HCT116 (cell line): ENCODE measurements at regions not wholly inside any gene's neighbourhood (a gene's known extent, or its start where the extent isn't known, plus 50 kb on each side); places are given as distances from the start of the nearest gene placed in this dataset.

ENCODE experiments used
- CEBPB ChIP-seq: IDR thresholded peaks from 2 replicates; pipeline ENCODE4 v1.6.1; 2012; ENCODE audit warnings: low read depth
- EGR1 ChIP-seq: IDR thresholded peaks from 2 replicates; pipeline ENCODE4 v1.6.1; 2012; ENCODE audit warnings: low read depth
- ELF1 ChIP-seq: IDR thresholded peaks from 2 replicates; pipeline ENCODE4 v1.6.1; 2012; ENCODE audit warnings: low read depth, borderline replicate concordance
- EZH2 ChIP-seq: fragments of 200-600 bp; sonication (generic); IDR thresholded peaks from 2 replicates; pipeline ENCODE4 v1.6.1; 2017; ENCODE audit warnings: antibody characterized with exemption, mixed run types
- POLR2A ChIP-seq: IDR thresholded peaks from 2 replicates; pipeline ENCODE4 v1.7.0; 2011; ENCODE audit warnings: borderline replicate concordance; ENCODE audit not compliant: insufficient read depth, insufficient read length; ENCODE audit errors: extremely low read depth
- POLR2AphosphoS5 ChIP-seq: IDR thresholded peaks from 2 replicates; pipeline ENCODE4 v1.6.1; 2011; ENCODE audit warnings: mild to moderate bottlenecking, low read depth, low read length, moderate library complexity
- RAD21 ChIP-seq: IDR thresholded peaks from 2 replicates; pipeline ENCODE4 v1.6.1; 2012; ENCODE audit warnings: low read depth, mild to moderate bottlenecking
- SIN3A ChIP-seq: IDR thresholded peaks from 2 replicates; pipeline ENCODE4 v1.6.1; 2012; ENCODE audit warnings: low read depth
- YY1 ChIP-seq: IDR thresholded peaks from 2 replicates; pipeline ENCODE4 v1.6.1; 2011; ENCODE audit warnings: low read length, low read depth, moderate library complexity, mild to moderate bottlenecking; ENCODE audit not compliant: insufficient replicate concordance; ENCODE audit errors: extremely low read depth
- ZFX ChIP-seq: fragments of 450-650 bp; IDR thresholded peaks from 2 replicates; pipeline ENCODE4 v1.6.1; 2017
- TF ChIP-seq, protein P1 (sequence below), 3 experiments: fragments of 200-600 bp in 1 of 3; sonication (generic) in 1 of 3; IDR thresholded peaks in 2 of 3; conservative IDR thresholded peaks in 1 of 3; 2 replicates each; pipeline ENCODE4 v1.5.1; 2012 to 2017; ENCODE audit warnings: low read depth in 2 of 3, low read length in 2 of 3, antibody characterized with exemption in 1 of 3, borderline replicate concordance in 1 of 3, control low read depth in 1 of 3, mild to moderate bottlenecking in 1 of 3, mixed read lengths in 1 of 3, mixed run types in 1 of 3, moderate library complexity in 1 of 3; ENCODE audit not compliant: insufficient read depth in 1 of 3
- TF ChIP-seq, protein P2 (sequence below): IDR thresholded peaks from 2 replicates; pipeline ENCODE4 v1.6.1; 2012; ENCODE audit warnings: low read depth

DNA sequence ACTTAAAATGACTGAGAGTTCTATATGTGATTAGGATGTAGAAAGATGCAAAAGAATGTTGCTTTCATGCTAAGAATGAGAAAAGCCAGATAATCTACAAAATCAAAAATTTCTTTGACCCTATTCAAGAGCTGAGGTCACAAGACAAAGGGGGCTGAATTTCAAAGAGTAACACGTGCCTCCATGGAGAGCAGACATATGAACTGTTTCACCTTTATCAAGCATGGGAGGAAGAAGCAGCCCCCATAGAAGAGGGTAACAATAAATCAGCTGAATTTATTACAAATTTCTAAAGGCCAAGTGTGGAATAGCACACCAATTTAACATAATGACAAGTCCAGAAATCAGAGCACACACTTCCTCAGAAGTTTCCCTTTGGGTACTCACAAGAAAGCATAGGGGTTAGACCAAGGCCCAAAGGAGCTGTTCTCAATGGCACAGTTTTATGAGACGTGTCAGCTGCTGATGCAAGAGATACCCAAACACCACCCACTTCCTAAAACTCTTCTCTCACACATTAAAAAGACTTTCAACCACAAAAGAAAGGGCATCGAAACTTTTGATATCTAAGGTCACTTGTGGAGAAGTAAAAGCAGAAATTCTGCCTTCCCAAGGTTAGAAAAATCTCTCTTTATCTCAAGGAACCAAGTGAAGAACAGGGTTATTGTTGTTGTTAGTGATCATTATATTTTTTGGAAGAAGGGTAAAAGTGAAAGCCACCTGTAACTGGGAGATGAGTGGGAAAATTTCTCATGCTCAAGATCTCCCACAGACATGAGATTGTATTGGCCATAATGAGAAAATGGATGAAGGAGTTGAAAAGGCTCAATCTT lies 950.1 kb downstream of the TRIB2 start:
- TF ChIP-seq POLR2A = no peak
- TF ChIP-seq, protein P1, sequence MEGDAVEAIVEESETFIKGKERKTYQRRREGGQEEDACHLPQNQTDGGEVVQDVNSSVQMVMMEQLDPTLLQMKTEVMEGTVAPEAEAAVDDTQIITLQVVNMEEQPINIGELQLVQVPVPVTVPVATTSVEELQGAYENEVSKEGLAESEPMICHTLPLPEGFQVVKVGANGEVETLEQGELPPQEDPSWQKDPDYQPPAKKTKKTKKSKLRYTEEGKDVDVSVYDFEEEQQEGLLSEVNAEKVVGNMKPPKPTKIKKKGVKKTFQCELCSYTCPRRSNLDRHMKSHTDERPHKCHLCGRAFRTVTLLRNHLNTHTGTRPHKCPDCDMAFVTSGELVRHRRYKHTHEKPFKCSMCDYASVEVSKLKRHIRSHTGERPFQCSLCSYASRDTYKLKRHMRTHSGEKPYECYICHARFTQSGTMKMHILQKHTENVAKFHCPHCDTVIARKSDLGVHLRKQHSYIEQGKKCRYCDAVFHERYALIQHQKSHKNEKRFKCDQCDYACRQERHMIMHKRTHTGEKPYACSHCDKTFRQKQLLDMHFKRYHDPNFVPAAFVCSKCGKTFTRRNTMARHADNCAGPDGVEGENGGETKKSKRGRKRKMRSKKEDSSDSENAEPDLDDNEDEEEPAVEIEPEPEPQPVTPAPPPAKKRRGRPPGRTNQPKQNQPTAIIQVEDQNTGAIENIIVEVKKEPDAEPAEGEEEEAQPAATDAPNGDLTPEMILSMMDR (IDR thresholded peaks at IDR 0.05 in 2 of 3, conservative IDR thresholded peaks at IDR 0.05 in 1 of 3; ENCODE audit: borderline replicate concordance in 1 of 3, insufficient read depth in 1 of 3, low read depth in 2 of 3, low read length in 2 of 3) = no peak
- TF ChIP-seq EZH2 = no peak
- no peak for TF ChIP-seq CEBPB
- TF ChIP-seq ELF1 = no peak
- TF ChIP-seq SIN3A = no peak
- no peak for TF ChIP-seq POLR2AphosphoS5
- TF ChIP-seq YY1 = no peak
- TF ChIP-seq EGR1 = no peak
- no peak for TF ChIP-seq RAD21
- TF ChIP-seq, protein P2, sequence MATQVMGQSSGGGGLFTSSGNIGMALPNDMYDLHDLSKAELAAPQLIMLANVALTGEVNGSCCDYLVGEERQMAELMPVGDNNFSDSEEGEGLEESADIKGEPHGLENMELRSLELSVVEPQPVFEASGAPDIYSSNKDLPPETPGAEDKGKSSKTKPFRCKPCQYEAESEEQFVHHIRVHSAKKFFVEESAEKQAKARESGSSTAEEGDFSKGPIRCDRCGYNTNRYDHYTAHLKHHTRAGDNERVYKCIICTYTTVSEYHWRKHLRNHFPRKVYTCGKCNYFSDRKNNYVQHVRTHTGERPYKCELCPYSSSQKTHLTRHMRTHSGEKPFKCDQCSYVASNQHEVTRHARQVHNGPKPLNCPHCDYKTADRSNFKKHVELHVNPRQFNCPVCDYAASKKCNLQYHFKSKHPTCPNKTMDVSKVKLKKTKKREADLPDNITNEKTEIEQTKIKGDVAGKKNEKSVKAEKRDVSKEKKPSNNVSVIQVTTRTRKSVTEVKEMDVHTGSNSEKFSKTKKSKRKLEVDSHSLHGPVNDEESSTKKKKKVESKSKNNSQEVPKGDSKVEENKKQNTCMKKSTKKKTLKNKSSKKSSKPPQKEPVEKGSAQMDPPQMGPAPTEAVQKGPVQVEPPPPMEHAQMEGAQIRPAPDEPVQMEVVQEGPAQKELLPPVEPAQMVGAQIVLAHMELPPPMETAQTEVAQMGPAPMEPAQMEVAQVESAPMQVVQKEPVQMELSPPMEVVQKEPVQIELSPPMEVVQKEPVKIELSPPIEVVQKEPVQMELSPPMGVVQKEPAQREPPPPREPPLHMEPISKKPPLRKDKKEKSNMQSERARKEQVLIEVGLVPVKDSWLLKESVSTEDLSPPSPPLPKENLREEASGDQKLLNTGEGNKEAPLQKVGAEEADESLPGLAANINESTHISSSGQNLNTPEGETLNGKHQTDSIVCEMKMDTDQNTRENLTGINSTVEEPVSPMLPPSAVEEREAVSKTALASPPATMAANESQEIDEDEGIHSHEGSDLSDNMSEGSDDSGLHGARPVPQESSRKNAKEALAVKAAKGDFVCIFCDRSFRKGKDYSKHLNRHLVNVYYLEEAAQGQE = no peak
- TF ChIP-seq ZFX = no peak
